GM19023 (cell line): ENCODE measurements at regions not wholly inside any gene's neighbourhood (a gene's known extent, or its start where the extent isn't known, plus 50 kb on each side); places are given as distances from the start of the nearest gene placed in this dataset.
"Not testable (repeated sequence)": the region's sequence is repeated elsewhere in the genome, so short reads cannot be mapped to it uniquely, and the experiment has no call there.

ENCODE experiments used
- ATAC-seq: cut with Tn5 transposase; IDR thresholded peaks from one replicate; pipeline ENCODE4 v1.9.1; 2021; ENCODE audit warnings: mild to moderate bottlenecking, moderate library complexity; ENCODE audit not compliant: unreplicated experiment

- ATAC-seq = no peak
These were observed 72.8 kb upstream of the FAN1 start for GRCh38 chr15:30830961-30831360.

DNA sequence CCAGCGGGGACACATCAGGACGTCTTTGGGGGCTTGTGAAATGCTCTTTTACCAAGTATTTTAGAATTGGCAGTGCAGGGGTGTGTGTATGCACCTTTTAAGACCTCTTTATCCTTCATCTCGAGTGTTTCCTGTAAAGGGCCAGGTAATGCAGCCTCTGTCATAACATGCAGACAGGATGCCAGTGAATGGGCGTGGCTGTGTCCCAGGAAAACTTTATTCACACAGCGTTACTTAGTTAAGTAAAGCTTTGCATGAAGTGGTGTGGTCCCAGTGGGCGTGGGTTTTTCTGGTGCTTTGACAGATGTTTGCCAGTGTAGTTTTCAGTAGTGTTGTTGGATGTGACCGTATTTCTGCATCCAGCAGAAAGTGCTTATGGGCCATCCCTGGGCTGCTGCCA, 70.3 kb upstream of the FAN1 start:
- not testable (repeated sequence) for ATAC-seq

- ATAC-seq = not testable (repeated sequence)
These were observed 62.1 kb upstream of the FAN1 start for GRCh38 chr15:30841639-30842038.

GRCh38 chr15:30842798-30843472, 60.8 kb upstream of the FAN1 start:
- peak; percentile 90 for ATAC-seq

DNA sequence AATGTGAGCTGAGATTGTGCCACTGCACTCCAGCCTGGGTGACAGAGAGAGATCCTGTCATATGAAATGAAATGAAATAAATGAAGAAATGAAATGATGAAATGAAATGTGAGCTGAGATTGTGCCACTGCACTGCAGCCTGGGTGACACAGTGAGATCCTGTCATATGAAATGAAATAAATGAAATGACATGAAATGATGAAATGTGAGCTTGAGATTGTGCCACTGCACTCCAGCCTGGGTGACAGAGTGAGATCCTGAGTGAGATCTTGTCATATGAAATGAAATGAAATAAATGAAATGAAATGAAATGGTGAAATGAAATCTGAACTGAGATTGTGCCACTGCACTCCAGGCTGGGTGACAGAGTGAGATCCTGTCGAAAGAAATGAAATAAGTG, 58.2 kb upstream of the FAN1 start:
- ATAC-seq = not testable (repeated sequence)
